ENCODE measurements at regions not wholly inside any gene's neighbourhood (a gene's known extent, or its start where the extent isn't known, plus 50 kb on each side); places are given as distances from the start of the nearest gene placed in this dataset.

DNA sequence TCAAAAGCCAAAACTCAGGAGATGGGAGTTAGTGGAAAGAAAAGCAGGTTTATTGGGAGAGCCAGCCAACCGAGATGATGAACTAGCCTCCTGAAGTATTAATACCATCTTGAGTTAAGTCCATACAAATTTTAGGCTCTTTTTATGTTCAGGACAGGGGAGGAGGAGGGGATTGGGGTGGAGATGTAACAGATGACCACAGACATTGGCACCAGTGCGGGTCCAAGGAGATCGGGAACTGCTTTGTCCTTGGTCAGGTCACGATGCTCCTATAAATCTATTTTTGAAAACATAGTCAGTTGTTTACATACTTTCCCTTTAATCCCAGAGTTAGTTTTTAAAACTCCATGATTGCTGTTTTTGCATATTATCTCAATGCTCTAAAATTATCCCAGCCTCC is 219.6 kb downstream of the ANKRD60 start:
- DNase-seq (ENCODE audit: low read depth): no peak
- H3K4me3 ChIP-seq (ENCODE audit: low read length): no peak overlapping the region
- TF ChIP-seq, protein P1, sequence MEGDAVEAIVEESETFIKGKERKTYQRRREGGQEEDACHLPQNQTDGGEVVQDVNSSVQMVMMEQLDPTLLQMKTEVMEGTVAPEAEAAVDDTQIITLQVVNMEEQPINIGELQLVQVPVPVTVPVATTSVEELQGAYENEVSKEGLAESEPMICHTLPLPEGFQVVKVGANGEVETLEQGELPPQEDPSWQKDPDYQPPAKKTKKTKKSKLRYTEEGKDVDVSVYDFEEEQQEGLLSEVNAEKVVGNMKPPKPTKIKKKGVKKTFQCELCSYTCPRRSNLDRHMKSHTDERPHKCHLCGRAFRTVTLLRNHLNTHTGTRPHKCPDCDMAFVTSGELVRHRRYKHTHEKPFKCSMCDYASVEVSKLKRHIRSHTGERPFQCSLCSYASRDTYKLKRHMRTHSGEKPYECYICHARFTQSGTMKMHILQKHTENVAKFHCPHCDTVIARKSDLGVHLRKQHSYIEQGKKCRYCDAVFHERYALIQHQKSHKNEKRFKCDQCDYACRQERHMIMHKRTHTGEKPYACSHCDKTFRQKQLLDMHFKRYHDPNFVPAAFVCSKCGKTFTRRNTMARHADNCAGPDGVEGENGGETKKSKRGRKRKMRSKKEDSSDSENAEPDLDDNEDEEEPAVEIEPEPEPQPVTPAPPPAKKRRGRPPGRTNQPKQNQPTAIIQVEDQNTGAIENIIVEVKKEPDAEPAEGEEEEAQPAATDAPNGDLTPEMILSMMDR (IDR thresholded peaks at IDR 0.05; ENCODE audit: insufficient read depth, low read depth, low read length, missing control alignments): no peak

- TF ChIP-seq, protein P1 (IDR thresholded peaks at IDR 0.05; ENCODE audit: insufficient read depth, low read depth, low read length, missing control alignments): no peak
- DNase-seq (ENCODE audit: low read depth): no peak
- no peak overlapping the region for H3K4me3 ChIP-seq (ENCODE audit: low read length)
These were observed 220.0 kb downstream of the ANKRD60 start for GRCh38 chr20:58008413-58008812.

DNA sequence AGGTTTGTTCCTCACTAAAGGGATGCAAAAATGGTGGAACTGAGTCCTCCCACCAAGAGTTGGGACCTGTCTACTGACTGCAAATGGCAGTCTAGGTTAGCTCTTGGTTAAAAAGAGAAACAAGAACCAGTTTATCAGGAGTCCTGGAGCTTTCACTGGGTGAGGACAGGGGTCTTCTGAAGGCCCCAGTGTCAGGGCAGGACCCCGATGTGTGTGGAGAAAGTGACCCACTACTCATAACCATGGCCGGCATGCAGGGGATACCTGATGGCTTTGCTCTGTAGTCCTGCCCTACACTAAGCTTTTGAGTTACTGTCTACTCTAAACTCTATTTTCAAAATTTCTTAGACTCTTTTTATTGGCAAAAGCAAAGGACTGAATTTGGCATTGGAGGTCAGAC is 220.5 kb downstream of the ANKRD60 start:
- no peak for DNase-seq (ENCODE audit: low read depth)
- TF ChIP-seq, protein P1 (IDR thresholded peaks at IDR 0.05; ENCODE audit: insufficient read depth, low read depth, low read length, missing control alignments): no peak
- H3K4me3 ChIP-seq (ENCODE audit: low read length): no peak overlapping the region

DNA sequence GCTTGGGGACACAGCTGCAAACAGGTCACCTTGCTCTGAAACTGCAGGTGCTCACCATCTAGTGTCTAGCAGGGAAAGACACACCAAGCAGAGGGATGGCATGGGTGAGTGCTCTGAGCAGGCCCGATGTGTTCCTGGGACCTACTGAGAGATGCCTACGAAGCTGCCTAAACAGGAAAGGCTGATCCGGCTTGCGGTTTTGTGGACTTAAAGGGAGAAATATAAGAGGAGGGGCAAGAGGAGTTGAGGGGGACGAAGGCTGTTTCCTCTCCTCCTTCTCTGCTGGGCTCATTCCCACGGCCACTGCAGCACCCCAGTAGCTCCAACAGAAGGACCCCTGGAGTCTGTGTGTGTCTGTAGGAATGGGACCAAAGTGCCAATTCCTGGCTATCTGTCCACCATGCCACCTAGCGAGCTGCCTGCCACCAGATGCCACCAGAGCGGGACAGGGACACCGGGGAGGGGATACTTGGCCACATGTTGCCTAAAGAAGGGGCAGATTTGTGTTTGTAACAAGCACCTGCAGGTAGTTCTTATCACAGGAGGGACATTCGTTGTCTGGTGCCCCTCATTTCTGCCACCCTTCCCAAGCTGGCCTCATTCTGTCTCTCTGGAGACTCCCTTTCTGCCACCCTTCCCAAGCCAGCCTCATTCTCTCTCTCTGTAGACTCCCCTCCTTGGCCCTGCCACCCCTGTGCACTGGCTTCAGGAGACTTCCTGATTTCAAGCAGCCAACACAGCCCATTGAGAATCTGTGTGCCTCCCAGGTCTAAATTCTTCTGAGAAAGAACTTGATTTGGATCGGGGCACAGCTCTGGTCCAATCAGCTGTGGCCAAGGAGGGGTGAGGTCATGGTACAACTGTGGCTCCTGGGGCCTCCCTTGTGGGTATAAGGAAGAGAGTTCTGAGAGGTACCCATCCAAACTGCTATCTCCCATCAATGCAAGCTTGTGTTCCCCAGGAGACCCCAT is 221.8 kb downstream of the ANKRD60 start:
- TF ChIP-seq, protein P1 (IDR thresholded peaks at IDR 0.05; ENCODE audit: insufficient read depth, low read depth, low read length, missing control alignments): no peak
- no peak overlapping the region for H3K4me3 ChIP-seq (ENCODE audit: low read length)
- no peak for DNase-seq (ENCODE audit: low read depth)

DNA sequence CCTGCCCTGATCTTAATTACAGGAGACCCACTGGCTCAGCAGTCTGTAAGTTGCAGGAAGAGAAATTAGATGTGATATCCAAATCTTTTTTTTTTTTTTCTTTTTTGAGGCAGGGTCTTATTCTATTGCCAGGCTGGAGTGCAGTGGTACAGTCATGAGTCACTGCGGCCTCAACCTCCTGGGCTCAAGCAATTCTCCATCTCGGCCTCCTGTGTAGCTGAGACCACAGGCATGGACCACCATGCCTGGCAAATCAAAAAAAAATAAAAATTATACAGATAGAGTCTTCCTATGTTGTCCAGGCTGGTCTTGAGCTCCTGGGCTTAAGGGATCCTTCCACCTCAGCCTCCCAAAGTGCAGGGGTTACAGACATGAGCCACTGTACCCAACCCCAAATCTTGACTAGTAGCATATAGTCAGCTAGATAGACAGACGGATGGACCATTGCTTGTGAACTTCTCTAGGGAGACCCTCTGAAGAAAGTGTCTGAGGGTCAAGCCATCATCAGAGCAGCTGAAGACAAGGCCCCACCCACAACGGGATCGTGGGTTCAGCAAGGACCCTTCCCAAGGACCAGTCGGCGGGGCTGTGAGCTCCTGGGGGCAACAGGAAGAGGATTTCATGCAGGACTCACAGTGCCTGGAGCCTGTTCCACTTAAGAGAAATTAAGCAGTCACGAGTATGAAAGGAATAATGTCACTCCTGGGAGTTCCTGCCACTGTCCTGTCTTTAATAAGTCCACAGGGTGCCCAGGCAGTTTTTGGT is 222.7 kb downstream of the ANKRD60 start:
- no peak overlapping the region for H3K4me3 ChIP-seq (ENCODE audit: low read length)
- DNase-seq (ENCODE audit: low read depth): no peak
- TF ChIP-seq, protein P1 (IDR thresholded peaks at IDR 0.05; ENCODE audit: insufficient read depth, low read depth, low read length, missing control alignments): no peak

DNA sequence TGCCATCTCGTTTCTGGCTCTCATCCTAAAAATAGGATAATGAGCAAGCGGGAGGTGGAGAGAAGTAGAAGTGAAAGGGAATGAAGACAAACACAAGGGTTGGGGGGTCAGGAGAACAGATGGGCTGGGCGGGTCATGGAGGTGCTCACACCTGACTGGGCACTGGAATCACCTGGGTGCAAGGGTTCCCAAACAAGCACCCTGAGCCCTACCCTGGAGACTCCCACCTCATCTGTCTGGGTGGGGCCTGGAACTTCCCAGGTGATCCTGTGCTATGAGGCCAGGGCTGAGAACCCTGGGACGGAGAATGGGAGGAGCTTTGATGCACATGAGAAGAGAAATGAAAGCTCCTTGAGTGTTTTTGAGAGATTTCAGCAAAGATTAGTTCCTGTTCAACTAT is 223.6 kb downstream of the ANKRD60 start:
- TF ChIP-seq, protein P1 (IDR thresholded peaks at IDR 0.05; ENCODE audit: insufficient read depth, low read depth, low read length, missing control alignments): no peak

More for the DNA sequence above, 223.6 kb downstream of the ANKRD60 start:
- DNase-seq (ENCODE audit: low read depth): no peak
- no peak overlapping the region for H3K4me3 ChIP-seq (ENCODE audit: low read length)
